ENCODE measurements at regions not wholly inside any gene's neighbourhood (a gene's known extent, or its start where the extent isn't known, plus 50 kb on each side); places are given as distances from the start of the nearest gene placed in this dataset.

GRCh38 chr10:90222939-90223338 lies 521.5 kb downstream of the KIF20B start:
- no peak for TF ChIP-seq EZH2 (IDR thresholded peaks at IDR 0.05; ENCODE audit: insufficient read depth, low read length)
- TF ChIP-seq CTCF (IDR thresholded peaks at IDR 0.05; ENCODE audit: insufficient read depth, low read depth, low read length), result no peak
